ENCODE measurements at regions not wholly inside any gene's neighbourhood (a gene's known extent, or its start where the extent isn't known, plus 50 kb on each side); places are given as distances from the start of the nearest gene placed in this dataset.

DNA sequence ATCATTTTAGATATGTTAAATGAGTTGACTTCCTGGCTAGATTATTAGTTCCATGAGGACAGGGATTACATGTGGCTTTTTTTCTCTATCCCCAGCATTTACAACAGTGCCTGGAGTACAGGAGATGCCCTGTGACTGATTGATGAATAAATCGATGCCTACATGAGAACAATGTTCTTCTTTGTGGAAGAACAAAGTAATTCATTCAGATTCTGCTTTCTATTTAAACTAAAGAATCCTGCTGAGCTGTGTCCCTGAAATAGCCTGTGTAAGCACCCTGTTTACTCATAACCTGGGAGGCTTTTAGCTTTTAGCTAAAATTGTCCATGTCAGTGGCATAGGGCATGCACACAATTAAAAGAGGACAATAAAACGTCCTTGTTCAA is 125.1 kb upstream of the BTBD3 start:
- DNase-seq (ENCODE audit: low read depth): no peak
- no peak overlapping the region for H3K4me3 ChIP-seq (ENCODE audit: low read depth, low read length)
- no peak for TF ChIP-seq CTCF (IDR thresholded peaks at IDR 0.05; ENCODE audit: insufficient read depth, low read depth, low read length, missing control alignments)

DNA sequence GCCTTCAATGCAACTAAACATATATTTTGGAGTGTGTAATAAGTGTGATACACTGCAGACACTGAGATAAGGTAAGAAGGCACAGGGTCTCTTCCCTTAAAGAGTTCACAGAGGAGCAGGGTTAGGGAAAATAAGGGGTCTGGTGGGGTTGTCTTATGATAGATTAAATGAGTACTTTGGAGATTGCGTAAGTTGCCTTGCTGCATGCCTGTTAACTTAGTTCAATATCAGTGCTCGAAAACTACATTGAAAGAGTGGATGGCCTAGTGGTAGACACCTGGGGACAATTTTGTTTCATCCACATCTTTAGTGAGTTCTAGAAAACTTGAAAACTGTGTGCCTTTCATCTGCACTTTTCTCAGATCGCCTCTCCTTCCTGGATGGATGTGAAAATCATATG is 123.2 kb upstream of the BTBD3 start:
- no peak for DNase-seq (ENCODE audit: low read depth)
- no peak overlapping the region for H3K4me3 ChIP-seq (ENCODE audit: low read depth, low read length)
- TF ChIP-seq CTCF (IDR thresholded peaks at IDR 0.05; ENCODE audit: insufficient read depth, low read depth, low read length, missing control alignments): no peak

DNA sequence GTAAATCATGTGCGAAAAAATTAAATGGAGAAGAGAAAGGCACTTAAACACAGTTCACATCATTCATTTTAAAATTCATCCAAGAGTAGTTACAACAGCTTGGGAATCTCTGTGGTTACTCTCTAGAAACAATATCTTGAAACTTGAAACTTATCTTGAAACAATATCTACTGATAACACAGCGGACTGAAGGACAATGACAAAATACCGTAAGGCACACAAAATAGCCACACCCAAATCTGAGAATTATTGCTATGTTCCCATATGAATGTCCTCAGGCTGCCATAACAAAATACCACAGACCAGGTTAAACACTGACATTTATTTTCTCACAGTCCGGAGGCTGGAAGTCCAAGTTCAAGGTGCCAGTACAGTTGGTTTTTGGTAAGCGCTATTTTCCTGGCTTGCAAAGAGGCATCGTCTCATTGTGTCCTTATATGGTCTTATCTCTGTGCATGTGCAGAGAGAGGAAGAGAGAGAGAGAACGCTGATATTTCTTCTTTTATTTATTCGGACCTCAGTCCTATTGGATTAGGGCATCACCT is 122.5 kb upstream of the BTBD3 start:
- no peak overlapping the region for H3K4me3 ChIP-seq (ENCODE audit: low read depth, low read length)
- TF ChIP-seq CTCF (IDR thresholded peaks at IDR 0.05; ENCODE audit: insufficient read depth, low read depth, low read length, missing control alignments): no peak
- no peak for DNase-seq (ENCODE audit: low read depth)

DNA sequence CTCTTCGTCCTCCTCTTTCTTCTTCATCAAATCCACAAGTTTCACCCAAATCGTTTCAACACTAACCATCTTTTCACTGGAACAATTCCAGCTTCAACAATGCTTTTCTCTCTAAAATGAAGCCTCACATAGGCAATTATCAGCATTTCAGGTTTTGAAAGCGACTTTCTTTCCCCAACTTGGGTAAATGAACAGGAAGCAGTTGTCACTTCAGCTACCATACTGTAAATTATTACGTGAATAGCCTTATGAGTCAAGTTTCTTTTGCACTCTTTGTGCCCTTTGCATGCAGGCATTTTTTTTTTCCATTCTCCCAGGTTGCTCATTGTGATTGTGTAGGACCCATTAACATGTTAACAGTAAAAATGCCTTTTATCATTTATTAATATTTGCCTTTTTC is 121.7 kb upstream of the BTBD3 start:
- no peak for TF ChIP-seq CTCF (IDR thresholded peaks at IDR 0.05; ENCODE audit: insufficient read depth, low read depth, low read length, missing control alignments)
- no peak overlapping the region for H3K4me3 ChIP-seq (ENCODE audit: low read depth, low read length)
- no peak for DNase-seq (ENCODE audit: low read depth)

DNA sequence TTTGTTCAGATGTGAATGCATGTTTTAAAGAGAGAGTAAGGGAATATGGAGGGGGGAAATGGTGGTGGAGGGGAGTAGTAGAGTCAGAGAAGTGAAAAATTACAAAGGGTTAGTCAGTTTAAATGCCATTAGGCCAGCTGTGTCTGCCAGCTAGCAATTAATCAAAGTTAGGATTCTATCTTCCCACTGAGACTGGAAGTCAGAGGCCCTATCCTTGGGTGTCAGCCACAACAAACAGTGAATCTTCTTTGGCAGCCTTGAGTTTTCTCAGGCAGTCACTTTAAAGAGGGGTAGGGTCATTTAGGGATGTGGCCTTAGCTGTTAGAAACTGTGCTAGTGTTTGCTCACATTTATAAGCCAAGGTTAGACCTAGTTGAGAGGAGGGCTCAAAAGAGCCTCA is 120.5 kb upstream of the BTBD3 start:
- DNase-seq (ENCODE audit: low read depth): no peak
- no peak for TF ChIP-seq CTCF (IDR thresholded peaks at IDR 0.05; ENCODE audit: insufficient read depth, low read depth, low read length, missing control alignments)
- H3K4me3 ChIP-seq (ENCODE audit: low read depth, low read length): no peak overlapping the region

GRCh38 chr20:11799281-11799684 is 118.4 kb upstream of the BTBD3 start:
- DNase-seq (ENCODE audit: low read depth): no peak
- H3K4me3 ChIP-seq (ENCODE audit: low read depth, low read length): no peak overlapping the region
- no peak for TF ChIP-seq CTCF (IDR thresholded peaks at IDR 0.05; ENCODE audit: insufficient read depth, low read depth, low read length, missing control alignments)
